SIG-M5 (cell line): ENCODE measurements at regions not wholly inside any gene's neighbourhood (a gene's known extent, or its start where the extent isn't known, plus 50 kb on each side); places are given as distances from the start of the nearest gene placed in this dataset.
A peak's percentile ranks its signal among the peaks of the same experiment; 100 is the strongest.

Source experiments
- DNase-seq: peaks from one replicate; lab custom pipeline; 2025; lab: John Stamatoyannopoulos, UW

- no peak for DNase-seq
Measured at GRCh38 chr2:225137971-225138370, 95.7 kb upstream of the DOCK10 start.

- no peak for DNase-seq
Measured at GRCh38 chr2:225136552-225136951, 94.3 kb upstream of the DOCK10 start.

GRCh38 chr2:225131898-225132297, 89.6 kb upstream of the DOCK10 start:
- no peak for DNase-seq

- no peak for DNase-seq
Measured at GRCh38 chr2:225130093-225130492, 87.8 kb upstream of the DOCK10 start.

- no peak for DNase-seq
Measured at GRCh38 chr2:225124311-225125017, 82.2 kb upstream of the DOCK10 start.

GRCh38 chr2:225122583-225123486, 80.6 kb upstream of the DOCK10 start:
- no peak for DNase-seq

- no peak for DNase-seq
Measured at GRCh38 chr2:225122007-225122406, 79.7 kb upstream of the DOCK10 start.

GRCh38 chr2:225120186-225120585, 77.9 kb upstream of the DOCK10 start:
- DNase-seq: no peak

GRCh38 chr2:225117051-225117716, 74.9 kb upstream of the DOCK10 start:
- DNase-seq: no peak

GRCh38 chr2:225114786-225115323, 72.6 kb upstream of the DOCK10 start:
- no peak for DNase-seq

GRCh38 chr2:225113371-225114015, 71.2 kb upstream of the DOCK10 start:
- no peak for DNase-seq

- peak; percentile 21 for DNase-seq
Measured at GRCh38 chr2:225112362-225113126, 70.3 kb upstream of the DOCK10 start.

- DNase-seq: no peak
Measured at GRCh38 chr2:225108805-225109204, 66.5 kb upstream of the DOCK10 start.

GRCh38 chr2:225104971-225105370, 62.7 kb upstream of the DOCK10 start:
- DNase-seq: no peak

GRCh38 chr2:225104321-225104720, 62.1 kb upstream of the DOCK10 start:
- DNase-seq: no peak

GRCh38 chr2:225103737-225104141, 61.5 kb upstream of the DOCK10 start:
- DNase-seq: no peak

- no peak for DNase-seq
Measured at GRCh38 chr2:225100856-225101294, 58.6 kb upstream of the DOCK10 start.

GRCh38 chr2:225100269-225100668, 58.0 kb upstream of the DOCK10 start:
- no peak for DNase-seq

- DNase-seq: no peak
Measured at GRCh38 chr2:225097035-225097434, 54.8 kb upstream of the DOCK10 start.
